Naive thymus-derived CD4-positive, alpha-beta T cell (primary cell): ENCODE measurements at regions not wholly inside any gene's neighbourhood (a gene's known extent, or its start where the extent isn't known, plus 50 kb on each side); places are given as distances from the start of the nearest gene placed in this dataset.

Experiments
- ATAC-seq: fragments of 150-1000 bp; cut with Tn5 transposase; 2 replicates; pipeline ENCODE4 v1.10.0; 2021; ENCODE audit warnings: mild to moderate bottlenecking, moderate library complexity
- CTCF ChIA-PET: fragments of 350-600 bp; sonication (Branson Sonifier 250); formaldehyde crosslinking; loops from one replicate; lab custom pipeline; 2021; ENCODE audit warnings: antibody characterized with exemption; lab: Charles Lee
- POLR2A ChIA-PET: fragments of 350-600 bp; sonication (Branson Sonifier 250); formaldehyde crosslinking; loops from one replicate; lab custom pipeline; 2021; ENCODE audit warnings: antibody characterized with exemption, inconsistent platforms; lab: Charles Lee
- DNase-seq, 9 donors: peaks; one replicate each; pipeline versions ENCODE4 v3.0.0 to v3.0.0-alpha.2; 2020 to 2022; ENCODE audit warnings: mixed read lengths in 1 of 9
- H3K27ac ChIP-seq: one replicate; pipeline ENCODE4 v1.7.0; 2013; ENCODE audit warnings: mild to moderate bottlenecking, low read depth, low read length, moderate library complexity
- H3K27me3 ChIP-seq, 2 donors: one replicate each; pipeline ENCODE4 v1.7.0; 2013; ENCODE audit warnings: low read length in 2 of 2, mild to moderate bottlenecking in 2 of 2, moderate library complexity in 2 of 2; ENCODE audit not compliant: control insufficient read depth in 2 of 2, insufficient read depth in 2 of 2
- H3K36me3 ChIP-seq, 3 experiments: 1 replicate in 2 of 3; 2 replicates in 1 of 3; pipeline ENCODE4 v1.7.0; 2013; ENCODE audit warnings: low read length in 3 of 3, mild to moderate bottlenecking in 3 of 3, moderate library complexity in 1 of 3; ENCODE audit not compliant: insufficient read depth in 3 of 3, control insufficient read depth in 2 of 3
- H3K4me1 ChIP-seq, 2 donors: one replicate each; pipeline ENCODE4 v1.7.0; 2013; ENCODE audit warnings: low read length in 2 of 2, mild to moderate bottlenecking in 2 of 2, moderate library complexity in 1 of 2; ENCODE audit not compliant: control insufficient read depth in 2 of 2, insufficient read depth in 2 of 2
- H3K4me3 ChIP-seq: 2 replicates; pipeline ENCODE4 v1.7.0; 2013; ENCODE audit warnings: mild to moderate bottlenecking, low read length
- H3K9me3 ChIP-seq, 3 experiments: 1 replicate in 2 of 3; 2 replicates in 1 of 3; pipeline ENCODE4 v1.7.0; 2013; ENCODE audit warnings: low read length in 3 of 3; ENCODE audit not compliant: control insufficient read depth in 2 of 3
- H3K27ac Mint-ChIP-seq, 9 donors: one replicate each; pipeline ENCODE4 v1.8.0; 2020 to 2022; ENCODE audit warnings: mixed read lengths in 9 of 9, mild to moderate bottlenecking in 8 of 9, moderate library complexity in 5 of 9, inconsistent platforms in 2 of 9
- H3K27me3 Mint-ChIP-seq, 5 donors: one replicate each; pipeline ENCODE4 v1.8.0; 2021 to 2022; ENCODE audit warnings: mixed read lengths in 5 of 5, mild to moderate bottlenecking in 1 of 5
- H3K36me3 Mint-ChIP-seq, 5 donors: one replicate each; pipeline ENCODE4 v1.8.0; 2020 to 2022; ENCODE audit warnings: mixed read lengths in 5 of 5, mild to moderate bottlenecking in 3 of 5, inconsistent platforms in 1 of 5
- H3K4me1 Mint-ChIP-seq, 7 donors: one replicate each; pipeline ENCODE4 v1.8.0; 2020 to 2022; ENCODE audit warnings: mixed read lengths in 7 of 7, mild to moderate bottlenecking in 3 of 7, inconsistent platforms in 1 of 7
- H3K4me3 Mint-ChIP-seq, 10 donors: one replicate each; pipeline ENCODE4 v1.8.0; 2020 to 2022; ENCODE audit warnings: mild to moderate bottlenecking in 10 of 10, mixed read lengths in 10 of 10, moderate library complexity in 6 of 10, inconsistent platforms in 2 of 10
- H3K9me3 Mint-ChIP-seq, 11 donors: one replicate each; pipeline ENCODE4 v1.8.0; 2020 to 2022; ENCODE audit warnings: mixed read lengths in 11 of 11, mild to moderate bottlenecking in 4 of 11, inconsistent platforms in 1 of 11, moderate library complexity in 1 of 11
- intact Hi-C, 2 donors: fragments of 100-400 bp; cut with micrococcal nuclease; formaldehyde crosslinking; loops; one replicate each; pipeline ENCODE4 v1.15.1; 2023

DNA sequence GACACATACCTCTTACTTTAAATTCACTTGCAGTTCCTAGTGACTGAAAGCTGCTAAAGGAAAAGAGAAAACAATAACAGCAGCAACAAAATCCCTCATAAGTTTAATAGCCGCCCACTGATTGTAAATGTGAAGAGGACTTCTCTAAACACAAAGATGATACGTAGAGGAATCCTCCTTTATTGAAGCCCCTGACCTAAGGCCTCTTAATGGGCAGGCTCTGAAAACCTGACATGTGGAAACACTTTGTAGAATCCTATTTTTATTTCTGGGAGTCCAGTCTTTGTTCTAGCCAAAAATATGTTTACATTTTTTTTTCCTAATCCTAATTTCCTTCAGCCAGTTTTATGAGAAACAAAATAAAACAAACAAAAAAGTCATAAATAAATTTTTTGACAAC is 1277.7 kb upstream of the CELF4 start:
- intact Hi-C loops = no loop called here
- Histone ChIP-seq H3K4me1 (no peaks in the 10 kb centered on the region), H3K27me3 (no peaks in the 10 kb centered on the region), H3K4me3 (no peak overlapping the region), H3K36me3 (no peaks in the 10 kb centered on the region), H3K27ac (no peak overlapping the region), H3K9me3 (no peaks in the 10 kb centered on the region)
- Mint-ChIP-seq H3K4me1 (no peaks in the 10 kb centered on the region), H3K27ac (no peak overlapping the region), H3K9me3 (peaks cover 0 to 6% (median 0%) of the 10 kb centered on the region in 11 donors), H3K27me3 (no peaks in the 10 kb centered on the region), H3K36me3 (no peaks in the 10 kb centered on the region), H3K4me3 (no peak overlapping the region)
- DNase-seq (no peak), ATAC-seq (no peak)
- ChIA-PET CTCF (no interaction called here), POLR2A (no interaction called here)

- Mint-ChIP-seq H3K4me3 (no peak overlapping the region), H3K9me3 (peaks cover 0 to 4% (median 0%) of the 10 kb centered on the region in 11 donors), H3K4me1 (no peaks in the 10 kb centered on the region), H3K36me3 (no peaks in the 10 kb centered on the region), H3K27me3 (no peaks in the 10 kb centered on the region), H3K27ac (no peak overlapping the region)
- Histone ChIP-seq H3K4me3 (no peak overlapping the region), H3K27me3 (no peaks in the 10 kb centered on the region), H3K9me3 (no peaks in the 10 kb centered on the region), H3K36me3 (no peaks in the 10 kb centered on the region), H3K27ac (no peak overlapping the region), H3K4me1 (no peaks in the 10 kb centered on the region)
- intact Hi-C loops = no loop called here
- DNase-seq (no peak), ATAC-seq (no peak)
- POLR2A ChIA-PET = no interaction called here
- CTCF ChIA-PET = no interaction called here
Observed at GRCh38 chr18:38826247-38826646, 1260.6 kb upstream of the CELF4 start.

- ATAC-seq (no peak), DNase-seq (no peak)
- POLR2A ChIA-PET = interaction anchor here (0.6 kb wide), 1 partner anchor 16 kb away, joined by 3 read pairs; no protein-coding TSS in a partner anchor
- Mint-ChIP-seq H3K4me1 (no peaks in the 10 kb centered on the region), H3K27me3 (no peaks in the 10 kb centered on the region), H3K36me3 (no peaks in the 10 kb centered on the region), H3K4me3 (no peak overlapping the region), H3K27ac (no peak overlapping the region), H3K9me3 (peaks cover 0 to 3% (median 0%) of the 10 kb centered on the region in 11 donors)
- Histone ChIP-seq H3K36me3 (no peaks in the 10 kb centered on the region), H3K4me1 (no peaks in the 10 kb centered on the region), H3K27ac (no peak overlapping the region), H3K4me3 (no peak overlapping the region), H3K9me3 (no peaks in the 10 kb centered on the region), H3K27me3 (no peaks in the 10 kb centered on the region)
- intact Hi-C loops = no loop called here
- CTCF ChIA-PET = no interaction called here
Observed at GRCh38 chr18:38811209-38811608, 1245.6 kb upstream of the CELF4 start.

- Mint-ChIP-seq H3K27ac (no peak overlapping the region), H3K4me1 (no peaks in the 10 kb centered on the region), H3K27me3 (no peaks in the 10 kb centered on the region), H3K36me3 (no peaks in the 10 kb centered on the region), H3K4me3 (no peak overlapping the region), H3K9me3 (peaks cover 0 to 3% (median 0%) of the 10 kb centered on the region in 11 donors)
- Histone ChIP-seq H3K4me3 (no peak overlapping the region), H3K36me3 (no peaks in the 10 kb centered on the region), H3K4me1 (no peaks in the 10 kb centered on the region), H3K9me3 (no peaks in the 10 kb centered on the region), H3K27ac (no peak overlapping the region), H3K27me3 (no peaks in the 10 kb centered on the region)
- DNase-seq = no peak
- ChIA-PET POLR2A (interaction anchor here (0.6 kb wide), 1 partner anchor 16 kb away, joined by 3 read pairs; no protein-coding TSS in a partner anchor), CTCF (no interaction called here)
- intact Hi-C loops = no loop called here
- ATAC-seq = no peak
Observed at GRCh38 chr18:38810789-38811188, 1245.2 kb upstream of the CELF4 start.

- Histone ChIP-seq H3K4me1 (no peaks in the 10 kb centered on the region), H3K4me3 (no peak overlapping the region), H3K9me3 (no peaks in the 10 kb centered on the region), H3K27me3 (no peaks in the 10 kb centered on the region), H3K36me3 (no peaks in the 10 kb centered on the region), H3K27ac (no peak overlapping the region)
- Mint-ChIP-seq H3K27me3 (no peaks in the 10 kb centered on the region), H3K4me1 (no peaks in the 10 kb centered on the region), H3K9me3 (peaks cover 0 to 3% (median 0%) of the 10 kb centered on the region in 11 donors), H3K4me3 (no peak overlapping the region), H3K27ac (no peak overlapping the region), H3K36me3 (no peaks in the 10 kb centered on the region)
- ATAC-seq (no peak), DNase-seq (no peak)
- ChIA-PET CTCF (no interaction called here), POLR2A (no interaction called here)
- intact Hi-C loops = no loop called here
Observed at GRCh38 chr18:38807915-38808314, 1242.3 kb upstream of the CELF4 start.

DNA sequence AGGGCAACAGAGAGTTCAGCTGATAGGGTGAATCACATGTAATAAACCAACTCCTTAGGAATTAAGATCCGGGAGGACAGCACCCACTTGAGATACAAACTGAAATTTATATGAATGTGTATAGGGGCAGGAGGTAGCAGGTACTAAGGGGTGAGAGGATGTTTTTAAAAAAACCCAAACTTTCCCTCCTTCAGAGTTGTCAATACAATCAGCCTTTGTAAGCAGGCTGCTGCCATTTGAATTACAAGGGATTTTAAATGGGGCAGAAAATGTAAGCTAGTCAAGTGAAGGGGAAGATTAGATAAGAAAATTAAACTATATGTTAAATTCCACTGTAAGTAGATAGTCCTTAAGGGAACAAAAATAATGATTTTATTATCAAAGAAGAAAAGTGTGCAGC is 1239.7 kb upstream of the CELF4 start:
- Histone ChIP-seq H3K4me3 (no peak overlapping the region), H3K27me3 (no peaks in the 10 kb centered on the region), H3K4me1 (no peaks in the 10 kb centered on the region), H3K27ac (no peak overlapping the region), H3K36me3 (no peaks in the 10 kb centered on the region), H3K9me3 (no peaks in the 10 kb centered on the region)
- Mint-ChIP-seq H3K4me1 (no peaks in the 10 kb centered on the region), H3K4me3 (no peak overlapping the region), H3K27ac (no peak overlapping the region), H3K9me3 (peaks cover 0 to 11% (median 0%) of the 10 kb centered on the region in 11 donors), H3K27me3 (peaks cover 0 to 2% (median 0%) of the 10 kb centered on the region in 5 donors), H3K36me3 (no peaks in the 10 kb centered on the region)
- ATAC-seq = no peak
- intact Hi-C loops = no loop called here
- POLR2A ChIA-PET = no interaction called here
- no peak for DNase-seq
- CTCF ChIA-PET = no interaction called here

DNA sequence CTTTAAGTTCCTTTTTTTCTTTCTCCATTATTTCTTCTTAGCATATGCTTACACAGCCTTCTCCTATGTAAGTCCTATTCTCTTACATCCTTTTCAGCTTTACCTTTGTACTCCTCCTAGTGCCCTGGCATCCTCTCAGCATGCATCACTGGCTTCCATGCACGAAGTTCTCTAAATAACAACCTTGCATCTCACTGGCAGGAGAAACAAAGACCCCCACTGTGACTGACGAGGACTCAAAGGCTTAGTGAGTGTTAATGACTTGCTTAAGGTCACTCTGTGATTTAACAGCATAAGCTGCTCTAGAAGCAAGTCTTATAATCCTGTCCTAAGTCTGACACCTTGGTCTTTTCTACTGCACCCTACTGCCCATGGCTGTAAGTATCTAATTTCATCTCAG is 1236.0 kb upstream of the CELF4 start:
- no peak overlapping the region for H3K27ac Mint-ChIP-seq
- CTCF ChIA-PET = no interaction called here
- peaks cover 0 to 11% (median 0%) of the 10 kb centered on the region in 11 donors for H3K9me3 Mint-ChIP-seq
- H3K4me3 ChIP-seq = no peak overlapping the region
- DNase-seq (no peak), ATAC-seq (no peak)
- H3K4me3 Mint-ChIP-seq = no peak overlapping the region
- POLR2A ChIA-PET = no interaction called here
- H3K4me1 ChIP-seq = no peaks in the 10 kb centered on the region
- H3K36me3 Mint-ChIP-seq = no peaks in the 10 kb centered on the region
- intact Hi-C loops = no loop called here
- H3K36me3 ChIP-seq = no peaks in the 10 kb centered on the region
- no peaks in the 10 kb centered on the region for H3K9me3 ChIP-seq
- peaks cover 0 to 2% (median 0%) of the 10 kb centered on the region in 5 donors for H3K27me3 Mint-ChIP-seq
- H3K27me3 ChIP-seq = no peaks in the 10 kb centered on the region
- H3K4me1 Mint-ChIP-seq = no peaks in the 10 kb centered on the region
- H3K27ac ChIP-seq = no peak overlapping the region
